Mammary epithelial cell (primary cell): ENCODE measurements at regions not wholly inside any gene's neighbourhood (a gene's known extent, or its start where the extent isn't known, plus 50 kb on each side); places are given as distances from the start of the nearest gene placed in this dataset.

Source experiments
- EZH2 ChIP-seq: IDR thresholded peaks from 2 replicates; pipeline ENCODE4 v1.6.1; 2012; ENCODE audit warnings: low read length, inconsistent platforms, borderline replicate concordance
- TF ChIP-seq, protein P1 (sequence below), 2 donors: IDR thresholded peaks in 1 of 2; conservative IDR thresholded peaks in 1 of 2; 2 replicates each; pipeline ENCODE4 v1.5.1; 2011 to 2012; ENCODE audit warnings: inconsistent platforms in 2 of 2, low read length in 2 of 2, mild to moderate bottlenecking in 2 of 2, control low read depth in 1 of 2, low read depth in 1 of 2; ENCODE audit not compliant: insufficient read depth in 1 of 2; ENCODE audit errors: extremely low read depth in 1 of 2

DNA sequence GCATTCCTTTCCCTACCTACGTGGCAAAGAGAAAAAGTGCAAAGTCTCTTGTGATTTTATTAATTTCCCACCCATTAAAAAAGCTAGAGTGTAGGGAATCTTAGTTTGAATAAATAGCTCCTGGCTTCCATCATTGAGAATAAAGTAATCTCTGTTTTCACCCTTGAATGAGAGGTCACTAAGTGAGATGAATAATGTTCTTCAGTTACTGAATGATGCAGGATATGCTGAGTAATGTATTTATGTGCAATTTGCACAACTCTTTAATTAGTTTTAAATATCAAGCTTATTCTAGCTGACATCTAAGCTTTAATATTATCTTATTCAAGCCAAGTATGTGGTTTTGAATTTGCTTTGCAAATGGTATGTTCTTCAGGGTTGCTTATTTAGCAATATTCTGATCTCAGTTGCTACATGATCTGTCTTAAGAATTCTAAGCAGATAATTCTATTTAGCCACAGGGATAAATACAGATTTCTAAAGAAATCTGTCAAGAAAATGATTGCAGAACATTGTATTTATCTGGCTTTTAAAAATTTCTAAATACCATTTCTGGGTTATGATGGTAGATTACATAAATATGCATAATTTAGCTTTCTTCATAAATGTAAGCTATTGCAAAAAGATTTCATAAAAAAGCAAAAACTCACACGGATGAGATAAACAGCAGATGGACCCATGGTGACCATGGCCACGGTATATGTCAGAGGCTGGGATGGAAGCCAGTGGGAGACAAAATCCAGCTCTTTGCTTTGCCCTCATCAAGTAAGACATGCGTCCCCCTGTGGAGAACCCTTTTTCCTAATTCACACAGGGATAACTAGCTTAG is 141.0 kb downstream of the MACC1 start:
- TF ChIP-seq, protein P1, sequence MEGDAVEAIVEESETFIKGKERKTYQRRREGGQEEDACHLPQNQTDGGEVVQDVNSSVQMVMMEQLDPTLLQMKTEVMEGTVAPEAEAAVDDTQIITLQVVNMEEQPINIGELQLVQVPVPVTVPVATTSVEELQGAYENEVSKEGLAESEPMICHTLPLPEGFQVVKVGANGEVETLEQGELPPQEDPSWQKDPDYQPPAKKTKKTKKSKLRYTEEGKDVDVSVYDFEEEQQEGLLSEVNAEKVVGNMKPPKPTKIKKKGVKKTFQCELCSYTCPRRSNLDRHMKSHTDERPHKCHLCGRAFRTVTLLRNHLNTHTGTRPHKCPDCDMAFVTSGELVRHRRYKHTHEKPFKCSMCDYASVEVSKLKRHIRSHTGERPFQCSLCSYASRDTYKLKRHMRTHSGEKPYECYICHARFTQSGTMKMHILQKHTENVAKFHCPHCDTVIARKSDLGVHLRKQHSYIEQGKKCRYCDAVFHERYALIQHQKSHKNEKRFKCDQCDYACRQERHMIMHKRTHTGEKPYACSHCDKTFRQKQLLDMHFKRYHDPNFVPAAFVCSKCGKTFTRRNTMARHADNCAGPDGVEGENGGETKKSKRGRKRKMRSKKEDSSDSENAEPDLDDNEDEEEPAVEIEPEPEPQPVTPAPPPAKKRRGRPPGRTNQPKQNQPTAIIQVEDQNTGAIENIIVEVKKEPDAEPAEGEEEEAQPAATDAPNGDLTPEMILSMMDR (conservative IDR thresholded peaks at IDR 0.05 in 1 of 2, IDR thresholded peaks at IDR 0.05 in 1 of 2; ENCODE audit: extremely low read depth in 1 of 2, insufficient read depth in 1 of 2, low read depth in 1 of 2, low read length in 2 of 2) = no peak
- no peak for TF ChIP-seq EZH2
